ENCODE measurements at regions not wholly inside any gene's neighbourhood (a gene's known extent, or its start where the extent isn't known, plus 50 kb on each side); places are given as distances from the start of the nearest gene placed in this dataset.

DNA sequence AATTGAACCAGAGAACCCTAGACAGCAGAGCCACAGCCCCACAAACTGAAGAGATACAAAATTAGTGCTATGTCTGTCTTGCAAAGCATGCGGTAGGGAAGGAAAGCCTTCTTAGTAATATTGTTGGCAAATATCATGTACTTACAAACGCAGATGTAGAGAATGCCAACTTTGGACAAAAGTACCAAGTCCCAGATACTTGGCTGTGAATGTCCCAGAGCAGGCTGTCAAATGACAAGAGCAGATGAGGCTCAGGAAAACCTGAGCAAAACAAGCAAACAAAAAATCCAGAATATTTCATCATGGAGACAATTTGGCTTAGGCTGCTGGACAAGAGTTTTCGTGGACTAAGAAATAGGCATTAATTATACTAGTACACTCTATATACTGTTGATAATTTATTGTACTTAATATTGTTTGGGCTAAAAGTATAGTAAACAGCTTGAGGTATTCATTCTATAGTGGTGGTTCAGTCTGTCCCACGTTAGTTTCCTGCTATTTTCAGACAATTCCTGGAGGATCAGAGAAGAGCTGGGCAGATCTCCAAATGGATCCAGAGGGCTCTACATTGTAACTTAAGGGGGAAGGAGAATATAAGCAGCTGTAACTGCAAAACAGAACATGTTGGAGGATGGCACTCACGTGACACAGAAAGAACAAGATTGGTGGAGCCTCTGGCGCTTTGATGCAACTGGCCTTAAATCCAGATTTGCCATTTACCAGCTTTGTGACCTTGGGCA lies 329.8 kb downstream of the ATP23 start:
- Histone ChIP-seq H3K4me3 (ENCODE audit: low read depth, low read length) (no peak overlapping the region), H3K27ac (no peak overlapping the region), H3K27me3 (replicated peaks) (no peaks in the 10 kb centered on the region), H3K36me3 (replicated peaks) (no peaks in the 10 kb centered on the region)
- DNase-seq = no peak
- in situ Hi-C loops (cut with HindIII; ENCODE audit: low pct_ligation_motif_present, low sequenced_read_pairs) = no loop called here
- TF ChIP-seq, protein P1, sequence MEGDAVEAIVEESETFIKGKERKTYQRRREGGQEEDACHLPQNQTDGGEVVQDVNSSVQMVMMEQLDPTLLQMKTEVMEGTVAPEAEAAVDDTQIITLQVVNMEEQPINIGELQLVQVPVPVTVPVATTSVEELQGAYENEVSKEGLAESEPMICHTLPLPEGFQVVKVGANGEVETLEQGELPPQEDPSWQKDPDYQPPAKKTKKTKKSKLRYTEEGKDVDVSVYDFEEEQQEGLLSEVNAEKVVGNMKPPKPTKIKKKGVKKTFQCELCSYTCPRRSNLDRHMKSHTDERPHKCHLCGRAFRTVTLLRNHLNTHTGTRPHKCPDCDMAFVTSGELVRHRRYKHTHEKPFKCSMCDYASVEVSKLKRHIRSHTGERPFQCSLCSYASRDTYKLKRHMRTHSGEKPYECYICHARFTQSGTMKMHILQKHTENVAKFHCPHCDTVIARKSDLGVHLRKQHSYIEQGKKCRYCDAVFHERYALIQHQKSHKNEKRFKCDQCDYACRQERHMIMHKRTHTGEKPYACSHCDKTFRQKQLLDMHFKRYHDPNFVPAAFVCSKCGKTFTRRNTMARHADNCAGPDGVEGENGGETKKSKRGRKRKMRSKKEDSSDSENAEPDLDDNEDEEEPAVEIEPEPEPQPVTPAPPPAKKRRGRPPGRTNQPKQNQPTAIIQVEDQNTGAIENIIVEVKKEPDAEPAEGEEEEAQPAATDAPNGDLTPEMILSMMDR (IDR thresholded peaks at IDR 0.05; ENCODE audit: low read depth, low read length, missing control alignments) = no peak

DNA sequence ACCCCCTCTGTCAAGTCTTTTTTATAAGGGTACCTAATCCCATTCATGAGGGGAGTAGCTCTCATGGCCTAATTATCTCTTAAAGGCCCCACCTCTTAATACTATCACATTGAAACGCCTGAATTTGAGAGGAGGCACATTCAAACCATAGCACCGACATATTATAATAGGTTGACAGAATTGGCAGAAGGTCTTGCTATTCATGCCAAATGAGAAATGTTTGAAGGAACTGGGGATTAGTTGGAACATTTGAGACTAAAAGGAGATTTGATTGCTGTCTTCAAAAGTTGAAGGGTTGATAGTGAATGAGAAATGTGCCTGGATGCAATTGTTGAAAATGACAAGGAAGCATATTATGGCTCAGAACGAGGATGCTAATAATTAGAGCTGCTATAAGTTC lies 331.1 kb downstream of the ATP23 start:
- Histone ChIP-seq H3K36me3 (replicated peaks) (no peaks in the 10 kb centered on the region), H3K27me3 (replicated peaks) (no peaks in the 10 kb centered on the region), H3K27ac (no peak overlapping the region), H3K4me3 (ENCODE audit: low read depth, low read length) (no peak overlapping the region)
- in situ Hi-C loops (cut with HindIII; ENCODE audit: low pct_ligation_motif_present, low sequenced_read_pairs) = no loop called here
- no peak for DNase-seq
- TF ChIP-seq, protein P1 (IDR thresholded peaks at IDR 0.05; ENCODE audit: low read depth, low read length, missing control alignments) = no peak

DNA sequence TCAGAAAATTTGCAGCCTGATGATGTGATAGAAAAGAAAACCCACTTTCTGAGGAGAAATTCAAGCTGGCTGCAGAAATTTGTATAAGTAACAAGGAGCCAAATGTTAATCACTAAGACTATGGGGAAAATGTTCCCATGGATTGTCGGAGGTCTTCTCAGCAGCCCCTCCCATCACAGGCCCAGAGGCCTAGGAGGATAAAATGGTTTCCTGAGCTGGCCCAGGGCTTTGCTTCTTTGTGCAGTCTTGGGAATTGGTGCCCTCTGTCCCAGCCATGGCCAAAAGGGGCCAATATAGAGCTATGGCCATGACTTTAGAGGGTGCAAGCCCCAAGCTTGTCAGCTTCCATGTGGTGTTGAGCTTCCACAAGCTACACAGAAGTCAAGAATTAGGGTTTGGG lies 335.9 kb downstream of the ATP23 start:
- no peak overlapping the region for H3K27ac ChIP-seq
- in situ Hi-C loops (cut with HindIII; ENCODE audit: low pct_ligation_motif_present, low sequenced_read_pairs) = no loop called here
- H3K4me3 ChIP-seq (ENCODE audit: low read depth, low read length) = no peak overlapping the region
- no peak for DNase-seq
- TF ChIP-seq, protein P1 (IDR thresholded peaks at IDR 0.05; ENCODE audit: low read depth, low read length, missing control alignments) = no peak
- H3K36me3 ChIP-seq (replicated peaks) = no peaks in the 10 kb centered on the region
- no peaks in the 10 kb centered on the region for H3K27me3 ChIP-seq (replicated peaks)

DNA sequence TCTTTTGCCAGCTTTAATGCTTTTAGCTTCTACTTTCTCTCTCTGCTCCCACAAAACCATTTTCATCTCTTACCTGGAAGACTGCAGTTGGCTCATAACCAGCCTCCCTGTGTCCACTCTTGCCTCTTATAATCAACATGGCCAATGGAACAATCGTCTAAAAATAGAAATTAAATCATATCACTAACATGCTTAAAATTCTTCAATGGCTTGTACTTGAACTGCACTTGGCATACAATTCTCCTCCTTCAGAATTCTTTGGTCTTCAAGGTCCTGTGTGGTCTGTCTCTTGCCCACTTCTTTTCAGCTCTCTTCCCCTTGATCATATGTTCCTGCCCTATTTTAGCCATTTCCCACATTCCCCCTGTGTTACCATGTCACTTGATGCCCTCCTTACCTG lies 342.2 kb downstream of the ATP23 start:
- no peak for DNase-seq
- in situ Hi-C loops (cut with HindIII; ENCODE audit: low pct_ligation_motif_present, low sequenced_read_pairs) = no loop called here

DNA sequence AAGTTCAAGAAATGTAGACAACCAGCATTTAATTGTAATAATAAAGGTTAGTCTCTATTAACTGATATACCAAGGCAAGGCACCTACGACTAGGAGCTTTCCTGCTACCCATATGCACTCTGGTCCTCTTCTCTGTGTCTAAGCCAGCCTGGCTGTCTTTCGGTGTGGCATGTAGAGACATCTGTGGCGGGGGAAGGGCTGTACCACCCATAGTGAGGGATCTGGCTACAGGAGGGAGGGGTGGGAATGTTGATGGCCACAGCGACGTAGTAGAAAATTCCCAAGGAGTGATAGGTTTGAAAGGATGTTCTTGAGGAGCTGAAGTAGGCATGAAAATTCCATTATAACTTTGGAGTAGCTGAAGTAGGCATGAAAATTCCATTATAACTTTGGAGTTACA lies 344.2 kb downstream of the ATP23 start:
- no peak overlapping the region for H3K27ac ChIP-seq
- H3K4me3 ChIP-seq (ENCODE audit: low read depth, low read length) = no peak overlapping the region
- H3K36me3 ChIP-seq (replicated peaks) = no peaks in the 10 kb centered on the region
- TF ChIP-seq, protein P1 (IDR thresholded peaks at IDR 0.05; ENCODE audit: low read depth, low read length, missing control alignments) = no peak
- DNase-seq = no peak
- H3K27me3 ChIP-seq (replicated peaks) = no peaks in the 10 kb centered on the region
- in situ Hi-C loops (cut with HindIII; ENCODE audit: low pct_ligation_motif_present, low sequenced_read_pairs) = no loop called here

More for the DNA sequence above, 342.2 kb downstream of the ATP23 start:
- Histone ChIP-seq H3K27ac (no peak overlapping the region), H3K27me3 (replicated peaks) (no peaks in the 10 kb centered on the region), H3K36me3 (replicated peaks) (no peaks in the 10 kb centered on the region), H3K4me3 (ENCODE audit: low read depth, low read length) (no peak overlapping the region)
- TF ChIP-seq, protein P1 (IDR thresholded peaks at IDR 0.05; ENCODE audit: low read depth, low read length, missing control alignments) = no peak

DNA sequence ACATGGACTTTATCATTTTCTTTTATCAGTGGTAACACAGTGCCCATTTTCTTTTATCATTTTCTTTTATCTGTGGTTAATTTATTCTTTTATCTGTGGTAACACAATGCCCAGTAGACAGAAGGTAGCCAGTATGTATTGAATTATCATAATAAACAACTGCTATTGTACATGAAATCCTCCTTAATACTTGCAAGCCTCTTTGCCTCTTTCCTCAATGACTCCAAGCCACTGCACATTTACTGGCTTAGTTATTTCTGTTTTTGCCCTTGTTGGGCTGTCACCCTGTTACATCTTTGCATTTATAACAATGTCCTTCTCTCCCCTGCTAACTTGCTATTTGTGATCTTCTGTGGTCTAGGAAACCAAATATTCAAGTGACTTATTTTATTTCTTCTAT lies 345.0 kb downstream of the ATP23 start:
- H3K27ac ChIP-seq = no peak overlapping the region
- H3K4me3 ChIP-seq (ENCODE audit: low read depth, low read length) = no peak overlapping the region
- no peaks in the 10 kb centered on the region for H3K27me3 ChIP-seq (replicated peaks)
- in situ Hi-C loops (cut with HindIII; ENCODE audit: low pct_ligation_motif_present, low sequenced_read_pairs) = no loop called here
- H3K36me3 ChIP-seq (replicated peaks) = no peaks in the 10 kb centered on the region
- no peak for DNase-seq
- TF ChIP-seq, protein P1 (IDR thresholded peaks at IDR 0.05; ENCODE audit: low read depth, low read length, missing control alignments) = no peak
